Progenitor cell of endocrine pancreas (in vitro differentiated cells): ENCODE measurements at regions not wholly inside any gene's neighbourhood (a gene's known extent, or its start where the extent isn't known, plus 50 kb on each side); places are given as distances from the start of the nearest gene placed in this dataset.

Experiments
- DNase-seq: peaks from one replicate; pipeline ENCODE4 v3.0.0; 2021; ENCODE audit warnings: low spot score; ENCODE audit not compliant: unreplicated experiment
- H3K27ac Mint-ChIP-seq: 2 replicates; pipeline ENCODE4 v1.8.0; 2021; ENCODE audit warnings: mild to moderate bottlenecking, moderate library complexity, mixed read lengths
- H3K27me3 Mint-ChIP-seq: 2 replicates; pipeline ENCODE4 v1.8.0; 2021; ENCODE audit warnings: mixed read lengths
- H3K36me3 Mint-ChIP-seq: 2 replicates; pipeline ENCODE4 v1.8.0; 2022; ENCODE audit warnings: mixed read lengths; ENCODE audit not compliant: insufficient read depth
- H3K4me1 Mint-ChIP-seq: 2 replicates; pipeline ENCODE4 v1.8.0; 2021; ENCODE audit warnings: low read depth, mixed read lengths
- H3K4me3 Mint-ChIP-seq: 2 replicates; pipeline ENCODE4 v1.8.0; 2021; ENCODE audit warnings: low read depth, mild to moderate bottlenecking, moderate library complexity, mixed read lengths
- H3K9me3 Mint-ChIP-seq: 2 replicates; pipeline ENCODE4 v1.8.0; 2021; ENCODE audit warnings: low read depth, mixed read lengths
- CTCF ChIP-seq: fragments of 200-600 bp; sonication (generic); IDR thresholded peaks from one replicate; pipeline ENCODE4 v1.5.0; 2021; ENCODE audit warnings: antibody characterized with exemption, mild to moderate bottlenecking; ENCODE audit not compliant: unreplicated experiment

- Mint-ChIP-seq H3K36me3 (no peaks in the 10 kb centered on the region), H3K4me1 (peaks cover 12% of the 10 kb centered on the region), H3K27ac (no peak overlapping the region), H3K4me3 (no peak overlapping the region), H3K9me3 (no peaks in the 10 kb centered on the region), H3K27me3 (no peaks in the 10 kb centered on the region)
- no peak for DNase-seq
- no peak for TF ChIP-seq CTCF
Measured at GRCh38 chr6:153962555-153962954, 76.5 kb upstream of the OPRM1 start.

DNA sequence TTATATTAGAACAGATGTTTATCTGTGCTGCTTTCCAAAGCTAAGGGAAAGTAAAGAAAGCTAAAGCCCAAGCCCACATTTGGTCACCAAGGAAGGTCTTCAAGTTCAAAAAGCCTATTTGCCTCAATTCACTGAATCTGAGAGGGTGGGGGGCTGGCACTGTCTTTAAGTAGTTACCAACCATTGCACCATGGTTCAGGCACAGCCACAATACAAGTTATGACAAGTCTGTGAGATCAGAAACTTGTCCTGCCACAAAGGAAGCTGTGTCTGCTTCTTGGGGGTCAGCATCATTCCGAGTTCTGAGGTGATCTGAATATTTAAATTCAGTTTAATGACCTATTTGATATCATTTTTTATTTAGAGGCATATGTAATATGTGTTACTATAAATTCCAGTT, 78.3 kb upstream of the OPRM1 start:
- Mint-ChIP-seq H3K36me3 (no peaks in the 10 kb centered on the region), H3K4me3 (no peak overlapping the region), H3K27ac (no peak overlapping the region), H3K9me3 (peaks cover 4% of the 10 kb centered on the region), H3K27me3 (no peaks in the 10 kb centered on the region), H3K4me1 (peaks cover 12% of the 10 kb centered on the region)
- DNase-seq, result no peak
- no peak for TF ChIP-seq CTCF

DNA sequence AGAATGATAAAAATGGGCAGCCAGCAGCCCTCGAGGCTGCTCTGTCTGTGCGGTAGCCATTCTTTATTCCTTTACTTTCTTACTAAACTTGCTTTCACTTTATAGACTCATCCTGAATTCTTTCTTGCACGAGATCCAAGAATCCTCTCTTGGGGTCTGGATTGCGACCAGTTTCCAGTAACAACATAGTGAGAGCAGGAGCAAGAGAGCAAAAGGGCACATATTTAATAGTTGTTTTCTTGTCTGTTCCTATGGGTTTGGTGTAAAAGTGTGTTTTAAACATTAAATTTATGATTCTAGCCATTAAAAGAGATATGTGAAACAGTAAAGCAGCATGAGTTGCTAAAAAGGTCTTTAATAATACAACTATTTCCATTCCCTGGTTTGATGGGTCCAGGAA, 78.8 kb upstream of the OPRM1 start:
- Mint-ChIP-seq H3K36me3 (no peaks in the 10 kb centered on the region), H3K4me3 (no peak overlapping the region), H3K4me1 (peaks cover 12% of the 10 kb centered on the region), H3K9me3 (peaks cover 8% of the 10 kb centered on the region), H3K27ac (peak overlapping the region; percentile 14), H3K27me3 (no peaks in the 10 kb centered on the region)
- DNase-seq, result no peak
- TF ChIP-seq CTCF, result no peak

DNA sequence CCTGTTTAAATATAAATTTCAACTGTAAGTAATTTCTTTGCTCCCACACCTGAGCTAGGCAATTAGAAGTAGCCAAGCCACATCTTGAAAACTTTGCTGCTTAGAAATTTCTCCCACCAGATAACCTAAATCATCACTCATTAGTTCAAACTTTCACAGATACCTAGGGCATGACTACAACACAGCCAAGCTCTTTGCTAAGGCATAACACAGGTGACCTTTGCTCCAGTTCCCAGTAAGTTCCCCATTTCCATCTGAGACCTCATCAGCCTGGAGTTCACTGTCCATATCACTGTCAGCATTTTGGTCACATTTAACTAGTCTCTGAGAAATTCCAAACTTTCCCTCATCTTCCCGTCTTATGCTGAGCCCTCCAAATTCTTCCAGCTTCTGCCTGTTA, 79.8 kb upstream of the OPRM1 start:
- Mint-ChIP-seq H3K27me3 (no peaks in the 10 kb centered on the region), H3K4me3 (no peak overlapping the region), H3K36me3 (no peaks in the 10 kb centered on the region), H3K27ac (peak overlapping the region; percentile 25), H3K4me1 (peaks cover 12% of the 10 kb centered on the region), H3K9me3 (peaks cover 11% of the 10 kb centered on the region)
- no peak for DNase-seq
- no peak for TF ChIP-seq CTCF

GRCh38 chr6:153958860-153959259, 80.2 kb upstream of the OPRM1 start:
- no peaks in the 10 kb centered on the region for H3K27me3 Mint-ChIP-seq
- no peaks in the 10 kb centered on the region for H3K36me3 Mint-ChIP-seq
- H3K4me3 Mint-ChIP-seq, result no peak overlapping the region
- H3K9me3 Mint-ChIP-seq, result peaks cover 11% of the 10 kb centered on the region
- no peak overlapping the region for H3K27ac Mint-ChIP-seq
- peaks cover 12% of the 10 kb centered on the region for H3K4me1 Mint-ChIP-seq
- TF ChIP-seq CTCF, result no peak
- no peak for DNase-seq
